Choroid plexus epithelial cell (primary cell): ENCODE measurements at regions not wholly inside any gene's neighbourhood (a gene's known extent, or its start where the extent isn't known, plus 50 kb on each side); places are given as distances from the start of the nearest gene placed in this dataset.
A peak's percentile ranks its signal among the peaks of the same experiment; 100 is the strongest.
"Not testable (repeated sequence)": the region's sequence is repeated elsewhere in the genome, so short reads cannot be mapped to it uniquely, and the experiment has no call there.

Experiments used
- DNase-seq: peaks from one replicate; pipeline ENCODE4 v3.0.0-alpha.2; 2010; ENCODE audit warnings: low read depth
- H3K4me3 ChIP-seq: 2 replicates; pipeline ENCODE4 v1.5.1; 2011; ENCODE audit warnings: low read depth, mild to moderate bottlenecking, control low read depth, low read length, moderate library complexity

DNA sequence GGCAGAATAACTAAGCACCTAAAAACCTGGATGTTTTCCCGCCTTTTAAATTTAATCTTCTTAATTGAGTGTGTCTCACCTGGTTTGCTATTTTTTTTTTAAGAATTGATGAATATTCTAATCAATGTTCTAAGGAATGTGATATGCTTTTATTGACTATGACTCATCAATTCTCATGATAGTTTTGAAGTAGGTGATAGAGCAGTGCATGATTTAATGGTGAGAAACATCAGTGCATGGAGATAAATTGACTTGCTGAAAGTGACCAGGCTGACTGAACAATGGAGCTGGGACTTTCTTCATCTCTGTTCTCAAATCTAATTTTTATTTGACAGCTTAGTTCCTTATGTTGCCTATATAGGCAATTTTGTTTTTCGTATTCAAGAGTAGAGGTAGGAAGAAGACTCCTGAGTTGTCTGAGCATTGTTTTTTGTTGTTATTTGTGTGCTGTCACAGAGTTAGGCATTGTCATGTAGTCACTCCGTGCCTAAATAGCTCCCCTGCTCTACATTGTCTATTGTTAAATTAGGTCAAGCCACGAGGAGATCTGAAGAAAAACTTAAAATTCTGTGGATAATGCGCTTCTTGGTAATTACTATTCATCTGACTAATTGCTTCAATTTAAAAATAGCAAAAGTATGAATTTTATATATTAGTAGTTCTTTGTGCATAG is 59.0 kb upstream of the NUTM2F start:
- not testable (repeated sequence) for H3K4me3 ChIP-seq, DNase-seq

DNA sequence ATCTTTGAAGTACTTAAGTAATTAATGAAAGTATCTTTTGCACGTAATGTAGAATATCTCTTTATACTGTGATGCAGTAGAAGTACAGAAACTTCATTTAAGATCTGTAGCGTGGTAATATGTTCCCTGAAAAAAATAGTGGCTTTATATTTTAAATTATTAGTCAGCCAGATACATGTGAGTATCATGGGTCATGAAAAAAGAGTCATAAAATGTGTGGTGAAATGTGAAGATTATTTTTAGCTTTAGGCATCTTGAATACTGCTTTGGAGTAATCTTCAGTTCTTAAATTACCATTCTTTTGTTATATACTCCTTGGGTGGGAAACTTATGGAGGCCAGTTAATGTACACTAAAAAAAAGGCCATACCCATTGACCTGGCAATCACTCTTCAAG is 59.6 kb upstream of the NUTM2F start:
- not testable (repeated sequence) for DNase-seq

DNA sequence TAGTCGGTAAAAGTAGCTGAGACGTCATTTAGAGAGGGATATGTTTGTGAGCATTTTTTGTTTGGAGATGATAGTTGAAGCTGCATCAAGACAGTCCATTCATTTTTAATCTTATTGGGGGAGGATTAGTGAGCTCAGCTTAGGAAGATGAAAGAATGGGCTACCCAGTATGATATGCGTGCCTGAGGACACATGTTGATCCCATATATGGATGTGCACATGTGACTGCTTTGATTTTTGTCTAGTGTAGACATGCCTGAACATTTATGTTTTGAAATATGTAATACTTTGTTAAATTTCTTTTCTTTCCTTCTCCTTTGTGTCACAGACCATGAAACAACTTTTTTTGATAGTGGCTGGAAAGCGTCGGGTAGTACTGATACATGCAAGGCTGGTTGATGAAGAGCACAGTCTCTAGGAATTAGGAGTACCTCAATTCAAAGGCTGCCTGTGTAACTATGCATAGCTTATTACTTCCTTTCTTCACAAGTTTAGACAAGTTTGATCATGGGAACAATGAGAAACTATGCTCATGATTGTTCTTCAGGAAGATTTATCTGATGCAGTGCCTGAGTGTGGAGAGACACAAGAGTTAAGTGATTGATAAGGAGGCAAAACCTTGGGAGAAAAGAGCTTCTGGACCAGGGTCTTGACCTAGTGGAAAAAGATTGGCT is 62.1 kb upstream of the NUTM2F start:
- not testable (repeated sequence) for DNase-seq, H3K4me3 ChIP-seq

More for the DNA sequence above, 59.6 kb upstream of the NUTM2F start:
- H3K4me3 ChIP-seq = not testable (repeated sequence)

DNA sequence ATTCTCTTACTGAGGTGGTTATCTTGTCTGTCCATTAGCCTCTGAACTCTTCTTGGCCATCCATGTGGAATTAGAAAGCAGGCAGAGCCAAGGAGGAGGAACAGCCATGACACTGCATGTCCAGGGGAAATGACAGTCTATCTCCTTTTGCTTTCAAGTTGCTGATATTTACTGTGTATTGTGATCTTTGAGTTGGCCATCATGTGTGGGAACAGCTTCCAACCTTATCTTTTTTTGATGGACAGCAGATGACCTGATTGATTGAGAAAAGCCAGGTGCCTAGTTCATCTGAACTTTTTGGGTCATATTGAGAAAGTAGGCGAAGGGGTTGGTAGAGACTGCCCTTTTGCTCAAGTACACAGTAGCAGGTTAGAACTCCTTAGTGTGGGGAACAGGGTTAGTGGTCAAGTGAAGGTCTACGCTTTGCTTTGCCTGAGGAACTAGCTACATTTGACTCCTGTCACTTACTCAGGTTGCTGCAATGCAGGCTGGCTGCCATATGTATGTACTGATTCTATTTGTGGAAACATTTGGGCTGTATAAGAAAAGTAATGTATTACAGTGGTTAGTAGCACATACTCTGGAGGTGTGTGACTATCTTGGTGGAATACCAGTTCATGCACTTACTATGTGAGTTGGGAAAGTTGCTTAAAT is 64.7 kb upstream of the NUTM2F start:
- DNase-seq, H3K4me3 ChIP-seq: not testable (repeated sequence)

DNA sequence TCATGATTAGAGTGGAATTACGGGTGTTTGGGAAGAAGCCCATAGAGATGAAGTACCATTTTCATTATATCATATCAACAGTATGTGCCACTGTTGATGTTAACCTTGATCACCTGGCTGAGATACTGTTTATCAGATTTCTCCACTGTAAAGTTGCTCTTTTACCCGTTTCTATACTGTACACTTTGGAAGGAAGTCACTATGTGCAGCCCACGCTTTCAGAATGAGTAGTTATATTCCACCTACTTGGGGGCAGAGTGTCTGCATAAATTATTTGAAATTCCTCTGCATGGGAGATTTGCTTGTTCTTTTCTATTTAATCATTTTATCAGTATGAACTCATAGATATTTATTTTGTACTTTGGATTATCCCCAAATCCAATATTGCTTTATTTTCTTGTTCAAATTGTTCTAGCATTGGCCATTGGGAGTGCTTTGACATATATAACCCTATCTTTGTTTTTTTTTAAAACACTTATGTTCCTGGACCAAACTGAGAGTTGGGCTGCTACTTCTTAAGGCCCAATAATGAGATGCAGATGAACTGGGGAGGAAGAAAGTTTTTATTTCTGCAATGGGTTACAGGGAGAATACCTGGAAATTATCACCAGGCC is 69.4 kb upstream of the NUTM2F start:
- DNase-seq, H3K4me3 ChIP-seq: not testable (repeated sequence)

DNA sequence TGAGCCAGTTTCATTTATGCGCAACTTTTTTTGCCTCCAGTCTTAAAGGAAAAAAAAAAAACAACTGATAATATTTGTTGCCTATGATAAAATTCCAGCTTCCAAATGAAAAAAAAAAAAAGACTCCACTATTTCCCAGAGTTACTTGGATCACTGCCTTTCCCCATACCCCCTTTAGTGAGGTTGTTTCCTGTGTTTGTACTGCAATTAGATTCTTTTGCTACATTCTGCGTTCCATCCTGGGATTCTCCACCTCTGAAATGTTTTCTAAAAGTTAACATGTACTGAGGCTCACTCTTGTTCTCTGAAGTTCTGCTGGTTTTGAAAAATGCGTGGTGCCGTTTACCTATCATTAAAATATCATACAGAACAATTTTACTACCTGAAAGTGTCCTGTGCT is 72.0 kb upstream of the NUTM2F start:
- peak; percentile 14 for DNase-seq
- H3K4me3 ChIP-seq = not testable (repeated sequence)

DNA sequence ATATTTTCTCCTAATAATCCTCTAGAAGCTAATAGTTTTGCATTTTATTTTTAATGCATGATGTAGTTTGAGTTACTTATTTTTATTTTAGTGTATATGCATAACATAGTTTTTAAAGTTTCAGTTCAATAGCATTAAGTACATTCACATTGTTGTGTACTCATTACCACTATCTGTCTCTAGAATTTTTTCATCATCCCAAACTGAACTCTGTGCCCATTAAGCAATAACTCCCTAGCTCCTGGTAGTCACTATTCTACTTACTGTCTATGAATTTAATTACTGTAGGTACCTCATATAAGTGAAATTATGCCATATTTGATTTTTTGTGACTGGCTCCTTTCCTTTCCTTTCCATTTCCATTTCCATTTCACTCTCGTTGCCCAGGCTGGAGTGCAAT is 74.4 kb upstream of the NUTM2F start:
- not testable (repeated sequence) for DNase-seq, H3K4me3 ChIP-seq

DNA sequence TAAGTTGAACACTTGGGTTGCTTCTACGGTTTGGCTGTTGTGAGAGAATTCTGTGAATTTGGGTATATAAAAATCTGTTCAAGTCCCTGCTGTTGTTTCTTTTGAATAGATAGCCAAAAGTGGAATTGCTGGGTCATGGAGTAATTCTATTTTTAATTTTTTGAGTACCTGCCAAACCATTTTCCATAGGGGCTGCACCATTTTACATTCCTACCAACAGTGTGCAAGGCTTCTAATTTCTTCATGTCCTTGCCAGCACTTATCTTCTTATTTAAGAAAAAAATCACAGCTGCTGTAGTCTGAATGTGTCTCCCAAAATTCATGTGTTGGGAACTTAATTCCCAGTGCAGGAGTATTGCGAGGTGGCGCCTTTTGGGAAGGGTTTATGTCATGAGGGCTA is 75.1 kb upstream of the NUTM2F start:
- DNase-seq = peak; percentile 35

DNA sequence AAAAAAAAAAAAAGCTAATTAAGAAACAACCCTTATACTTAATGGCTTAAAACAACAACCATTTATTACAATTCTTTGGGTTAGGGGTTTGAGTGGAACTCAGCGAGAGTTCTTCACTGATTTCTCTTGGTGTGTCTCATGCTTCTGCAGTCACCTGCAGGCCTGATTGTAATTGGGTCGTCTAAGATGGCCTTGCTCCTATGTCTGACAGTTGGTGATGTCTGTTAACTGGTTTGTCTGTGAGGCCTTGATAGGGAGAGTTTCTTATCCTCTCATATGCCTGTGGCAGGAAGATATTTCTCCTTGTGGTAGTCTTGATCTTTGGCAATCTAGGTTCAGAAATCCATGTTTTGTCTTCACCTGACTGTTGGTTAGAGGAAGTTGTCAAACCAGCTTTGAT is 85.2 kb upstream of the NUTM2F start:
- not testable (repeated sequence) for H3K4me3 ChIP-seq, DNase-seq

More for the DNA sequence above, 75.1 kb upstream of the NUTM2F start:
- not testable (repeated sequence) for H3K4me3 ChIP-seq

DNA sequence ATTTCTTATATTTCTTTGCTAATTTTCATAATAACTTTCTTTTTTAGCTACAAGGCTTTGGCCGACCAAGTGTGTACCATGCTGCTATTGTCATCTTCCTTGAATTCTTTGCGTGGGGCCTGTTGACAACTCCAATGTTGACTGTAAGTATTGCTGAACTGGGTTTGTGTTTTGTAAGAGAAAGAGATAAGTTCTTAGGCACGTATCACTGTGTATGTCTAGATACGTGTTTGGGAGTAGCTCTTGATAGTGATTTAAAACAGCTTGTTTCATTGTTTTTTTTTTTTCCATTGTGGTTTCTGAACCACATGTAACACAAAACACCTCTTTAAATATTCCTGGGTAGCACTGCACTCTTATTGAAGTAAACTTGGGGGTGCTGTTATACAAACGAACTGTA is 86.7 kb upstream of the NUTM2F start:
- not testable (repeated sequence) for H3K4me3 ChIP-seq, DNase-seq

DNA sequence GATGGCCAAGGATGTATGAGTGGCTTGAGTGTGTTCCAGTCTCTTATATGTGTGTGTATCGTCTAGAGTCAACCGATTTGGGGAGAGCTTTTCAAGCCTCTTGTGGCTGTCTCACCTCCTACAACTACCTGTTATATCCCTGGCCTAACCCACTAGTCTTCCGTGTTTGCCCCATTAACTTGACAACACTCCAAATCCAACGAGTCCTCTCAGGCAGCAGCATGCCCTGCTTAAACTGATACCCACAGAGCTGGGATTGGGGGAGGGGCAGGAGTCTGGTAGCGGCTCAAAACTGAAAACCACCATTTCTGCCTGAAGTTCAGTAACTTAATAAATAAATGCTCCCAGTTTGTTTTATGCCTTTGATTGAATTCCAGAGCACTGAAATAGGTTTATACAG is 91.7 kb upstream of the NUTM2F start:
- DNase-seq, H3K4me3 ChIP-seq: not testable (repeated sequence)

DNA sequence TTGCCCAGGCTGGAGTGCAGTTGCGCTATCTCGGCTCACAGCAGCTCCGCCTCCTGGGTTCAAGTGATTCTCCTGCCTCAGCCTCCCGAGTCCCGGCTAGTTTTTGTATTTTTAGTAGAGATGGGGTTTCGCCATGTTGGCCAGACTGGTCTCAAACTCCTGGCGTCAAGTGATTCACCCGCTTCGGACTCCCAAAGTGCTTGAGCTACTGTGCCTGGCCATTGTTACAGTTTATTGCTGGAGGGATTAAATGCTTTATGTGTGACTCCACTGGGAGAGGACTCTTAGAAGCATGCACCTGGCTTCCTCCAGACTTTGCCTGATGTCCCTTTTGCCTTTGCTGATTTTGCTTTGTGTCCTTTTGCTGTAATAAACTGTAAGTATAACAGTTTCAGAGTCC is 93.5 kb upstream of the NUTM2F start:
- not testable (repeated sequence) for H3K4me3 ChIP-seq, DNase-seq

DNA sequence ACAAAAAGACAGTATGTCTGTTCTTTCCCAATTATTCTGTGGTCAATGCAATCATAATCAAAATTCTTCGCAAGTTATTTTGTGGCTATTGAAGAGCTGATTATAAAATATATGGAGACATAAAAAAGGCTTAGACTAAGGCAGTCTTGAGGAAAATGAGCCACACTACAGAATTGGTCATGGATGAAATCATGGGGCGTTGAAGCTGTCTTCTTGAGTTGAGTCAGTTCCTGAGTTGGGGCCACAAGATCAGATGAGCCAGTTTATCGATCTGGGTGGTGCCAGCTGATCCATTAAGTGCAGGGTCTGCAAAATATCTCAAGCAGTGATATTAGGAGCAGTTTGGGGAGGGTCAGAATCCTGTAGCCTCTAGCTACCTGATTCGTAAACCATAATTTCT is 96.9 kb upstream of the NUTM2F start:
- not testable (repeated sequence) for DNase-seq, H3K4me3 ChIP-seq

DNA sequence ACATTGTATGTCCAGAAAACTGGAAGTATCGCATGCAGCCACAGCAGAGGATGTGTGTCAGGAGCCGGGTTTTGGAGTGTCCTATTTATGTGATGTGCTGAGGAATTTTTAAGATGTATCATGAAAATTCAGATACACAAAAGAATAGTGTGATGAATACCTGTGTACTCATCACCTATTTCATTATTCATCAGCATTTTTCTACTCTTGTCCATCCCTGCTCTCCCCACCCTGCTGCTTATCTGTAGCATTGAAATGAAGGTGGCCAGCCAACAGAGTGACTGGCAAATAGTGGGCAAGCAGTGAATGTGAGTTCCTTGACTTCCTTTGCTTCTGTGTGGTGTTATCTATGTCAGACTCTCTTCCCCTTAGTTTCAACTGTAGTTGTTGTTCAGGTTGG is 108.7 kb upstream of the NUTM2F start:
- H3K4me3 ChIP-seq, DNase-seq: not testable (repeated sequence)

DNA sequence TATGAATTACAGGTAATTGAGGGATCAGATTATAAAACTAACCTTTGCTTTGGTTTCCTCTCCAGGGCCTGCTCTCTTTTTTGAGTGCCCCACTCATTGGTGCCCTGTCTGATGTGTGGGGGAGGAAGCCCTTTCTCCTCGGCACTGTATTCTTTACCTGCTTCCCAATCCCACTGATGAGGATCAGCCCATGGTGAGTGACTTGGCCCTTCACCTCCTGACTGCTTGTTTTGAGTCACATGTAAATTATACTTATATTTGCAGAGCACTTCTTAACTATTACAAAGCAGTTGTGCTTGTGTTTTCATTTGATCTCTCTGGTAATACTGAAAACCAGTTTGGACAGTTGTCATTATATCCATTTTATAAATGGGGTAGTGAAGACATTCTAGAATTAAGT is 109.9 kb upstream of the NUTM2F start:
- not testable (repeated sequence) for H3K4me3 ChIP-seq, DNase-seq

DNA sequence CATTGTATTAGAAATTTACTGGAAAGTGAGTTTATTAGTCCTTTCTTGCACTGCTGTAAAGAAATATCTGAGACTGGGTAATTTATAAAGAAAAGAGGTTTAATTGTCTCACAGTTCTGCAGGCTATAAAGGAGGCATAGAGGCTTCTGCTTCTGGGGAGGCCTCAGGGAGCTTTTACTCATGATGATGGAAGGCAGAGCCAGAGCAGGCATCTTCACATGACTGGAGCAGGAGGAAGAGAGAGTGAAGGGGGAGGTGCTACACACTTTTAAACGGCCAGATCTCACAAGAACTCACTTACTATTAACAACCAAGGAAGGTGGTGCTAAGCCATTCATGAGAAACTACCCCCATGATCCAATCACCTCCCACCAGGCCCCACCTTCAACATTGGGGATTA is 112.7 kb upstream of the NUTM2F start:
- peak; percentile 12 for DNase-seq
- not testable (repeated sequence) for H3K4me3 ChIP-seq
